A549 (cell line): ENCODE measurements at regions not wholly inside any gene's neighbourhood (a gene's known extent, or its start where the extent isn't known, plus 50 kb on each side); places are given as distances from the start of the nearest gene placed in this dataset.

ENCODE experiments used
- ATAC-seq, 2 experiments: fragments of 200-7000 bp in 1 of 2; fragments of >200 bp in 1 of 2; cut with Nextera tagmentation in 1 of 2; cut with Tn5 transposase in 1 of 2; 3 replicates each; pipeline versions ENCODE4 v1.8.0 to v1.9.1; 2018 to 2020; ENCODE audit warnings: mild to moderate bottlenecking in 1 of 2, moderate library complexity in 1 of 2
- CTCF ChIA-PET: fragments of 300-600 bp; sonication (Branson Sonifier 250); formaldehyde crosslinking; extraction: SDS; loops from one replicate; lab custom pipeline; 2021; ENCODE audit warnings: antibody characterized with exemption, inconsistent platforms; lab: Yijun Ruan, JAX
- POLR2A ChIA-PET: fragments of 350-600 bp; formaldehyde crosslinking; extraction: SDS; loops from one replicate; lab custom pipeline; 2021; ENCODE audit warnings: antibody characterized with exemption, inconsistent platforms; lab: Yijun Ruan, JAX
- DNase-seq, 2 experiments: peaks; one replicate each; pipeline versions ENCODE4 v3.0.0 to v3.0.0-alpha.2; 2011 to 2016; ENCODE audit warnings: low read depth in 1 of 2, low spot score in 1 of 2
- FAIRE-seq: peaks from 2 replicates; lab custom pipeline; 2011; peaks lifted over from hg19 to GRCh38; lab: Jason Lieb, UNC
- H3K27ac ChIP-seq, 2 experiments: fragments of >200 bp; sonication (Bioruptor Twin); formaldehyde crosslinking; 3 replicates each; pipeline ENCODE4 v1.5.1; 2016 to 2017
- H3K4me1 ChIP-seq: fragments of >200 bp; sonication (Bioruptor Twin); formaldehyde crosslinking; 3 replicates; pipeline ENCODE4 v1.6.1; 2016
- H3K4me2 ChIP-seq: fragments of >200 bp; sonication (Bioruptor Twin); formaldehyde crosslinking; 3 replicates; pipeline ENCODE4 v1.6.1; 2016
- H3K4me3 ChIP-seq: fragments of >200 bp; sonication (Bioruptor Twin); formaldehyde crosslinking; 3 replicates; pipeline ENCODE4 v1.5.1; 2016
- H3K9me3 ChIP-seq: fragments of >200 bp; sonication (Bioruptor Twin); formaldehyde crosslinking; 3 replicates; pipeline ENCODE4 v1.6.1; 2016
- BCL3 ChIP-seq: fragments of >200 bp; sonication (Bioruptor Twin); formaldehyde crosslinking; IDR thresholded peaks from 3 replicates; pipeline ENCODE4 v1.6.1; 2016
- BHLHE40 ChIP-seq: IDR thresholded peaks from 2 replicates; pipeline ENCODE4 v1.6.1; 2012; ENCODE audit warnings: low read depth, low read length, inconsistent platforms
- CHD2 ChIP-seq: fragments of 150-350 bp; IDR thresholded peaks from 2 replicates; pipeline ENCODE4 v1.6.1; 2014; ENCODE audit warnings: low read length; ENCODE audit not compliant: partially characterized antibody
- EHMT2 ChIP-seq: fragments of 200-600 bp; sonication (generic); IDR thresholded peaks from 2 replicates; pipeline ENCODE4 v1.6.1; 2016; ENCODE audit warnings: antibody characterized with exemption, low read depth, mild to moderate bottlenecking, moderate library complexity
- EP300 ChIP-seq, 2 experiments: fragments of >200 bp; sonication (Bioruptor Twin); formaldehyde crosslinking; IDR thresholded peaks; 2 replicates in 1 of 2; 3 replicates in 1 of 2; pipeline ENCODE4 v1.6.1; 2016 to 2017
- ESRRA ChIP-seq: fragments of 150-350 bp; IDR thresholded peaks from 2 replicates; pipeline ENCODE4 v1.6.1; 2014; ENCODE audit warnings: mild to moderate bottlenecking, low read length, borderline replicate concordance
- FOXS1 ChIP-seq: fragments of 250-450 bp; sonication (Bioruptor Pico); IDR thresholded peaks from 2 replicates; pipeline ENCODE4 v1.5.0; 2020; ENCODE audit warnings: mild to moderate bottlenecking, moderate library complexity
- GATA3 ChIP-seq: IDR thresholded peaks from 2 replicates; pipeline ENCODE4 v1.6.1; 2012; ENCODE audit warnings: borderline replicate concordance
- HOXB13 ChIP-seq: fragments of 250-450 bp; sonication (Bioruptor Pico); IDR thresholded peaks from 2 replicates; pipeline ENCODE4 v1.5.0; 2020; ENCODE audit warnings: low read depth, mild to moderate bottlenecking, moderate library complexity
- JUNB ChIP-seq: fragments of >200 bp; sonication (Bioruptor Twin); formaldehyde crosslinking; IDR thresholded peaks from 2 replicates; pipeline ENCODE4 v1.6.1; 2016
- MAFK ChIP-seq: fragments of 450-650 bp; IDR thresholded peaks from 2 replicates; pipeline ENCODE4 v1.6.1; 2014; ENCODE audit not compliant: partially characterized antibody
- NFE2L2 ChIP-seq: fragments of 150-350 bp; conservative IDR thresholded peaks from 2 replicates; pipeline ENCODE4 v1.6.1; 2014; ENCODE audit warnings: low read length
- PHF8 ChIP-seq: fragments of 200-600 bp; sonication (generic); IDR thresholded peaks from 2 replicates; pipeline ENCODE4 v1.6.1; 2016; ENCODE audit warnings: low read depth, mild to moderate bottlenecking, antibody characterized with exemption, moderate library complexity, borderline replicate concordance
- POLR2A ChIP-seq: IDR thresholded peaks from 2 replicates; pipeline ENCODE4 v1.6.1; 2012; ENCODE audit warnings: mild to moderate bottlenecking, low read length
- POLR2AphosphoS2 ChIP-seq: conservative IDR thresholded peaks from 2 replicates; pipeline ENCODE4 v1.6.1; 2012; ENCODE audit warnings: low read length, improper control_type of control experiment, inconsistent platforms
- RCOR1 ChIP-seq: fragments of 150-350 bp; IDR thresholded peaks from 2 replicates; pipeline ENCODE4 v1.6.1; 2014; ENCODE audit warnings: antibody characterized with exemption, low read length, low read depth
- RNF2 ChIP-seq: fragments of 200-600 bp; sonication (generic); IDR thresholded peaks from 2 replicates; pipeline ENCODE4 v1.6.1; 2016; ENCODE audit warnings: low read depth, mild to moderate bottlenecking, antibody characterized with exemption, moderate library complexity, borderline replicate concordance
- SREBF2 ChIP-seq: fragments of 450-650 bp; IDR thresholded peaks from 2 replicates; pipeline ENCODE4 v1.6.1; 2014; ENCODE audit warnings: mild to moderate bottlenecking, moderate library complexity
- ZFP36 ChIP-seq: fragments of 450-650 bp; IDR thresholded peaks from 2 replicates; pipeline ENCODE4 v1.6.1; 2014; ENCODE audit warnings: borderline replicate concordance; ENCODE audit not compliant: partially characterized antibody
- WGBS: methylation state at CpG from one replicate; pipeline ENCODE4 v1.1.6; 2017; ENCODE audit errors: missing lambda C conversion rate; 5-methylcytosine and 5-hydroxymethylcytosine counted together
- TF ChIP-seq, protein P1 (sequence below): IDR thresholded peaks from 2 replicates; pipeline ENCODE4 v1.6.1; 2012
- TF ChIP-seq, protein P2 (sequence below): fragments of 250-450 bp; sonication (Bioruptor Pico); IDR thresholded peaks from 2 replicates; pipeline ENCODE4 v1.5.0; 2020; ENCODE audit warnings: low read depth, mild to moderate bottlenecking, moderate library complexity
- TF ChIP-seq, protein P3 (sequence below): fragments of 450-650 bp; IDR thresholded peaks from 2 replicates; pipeline ENCODE4 v1.6.1; 2014; ENCODE audit warnings: antibody characterized with exemption
- TF ChIP-seq, protein P4 (sequence below): fragments of >200 bp; sonication (Bioruptor Twin); formaldehyde crosslinking; IDR thresholded peaks from 3 replicates; pipeline ENCODE4 v1.5.1; 2016

DNA sequence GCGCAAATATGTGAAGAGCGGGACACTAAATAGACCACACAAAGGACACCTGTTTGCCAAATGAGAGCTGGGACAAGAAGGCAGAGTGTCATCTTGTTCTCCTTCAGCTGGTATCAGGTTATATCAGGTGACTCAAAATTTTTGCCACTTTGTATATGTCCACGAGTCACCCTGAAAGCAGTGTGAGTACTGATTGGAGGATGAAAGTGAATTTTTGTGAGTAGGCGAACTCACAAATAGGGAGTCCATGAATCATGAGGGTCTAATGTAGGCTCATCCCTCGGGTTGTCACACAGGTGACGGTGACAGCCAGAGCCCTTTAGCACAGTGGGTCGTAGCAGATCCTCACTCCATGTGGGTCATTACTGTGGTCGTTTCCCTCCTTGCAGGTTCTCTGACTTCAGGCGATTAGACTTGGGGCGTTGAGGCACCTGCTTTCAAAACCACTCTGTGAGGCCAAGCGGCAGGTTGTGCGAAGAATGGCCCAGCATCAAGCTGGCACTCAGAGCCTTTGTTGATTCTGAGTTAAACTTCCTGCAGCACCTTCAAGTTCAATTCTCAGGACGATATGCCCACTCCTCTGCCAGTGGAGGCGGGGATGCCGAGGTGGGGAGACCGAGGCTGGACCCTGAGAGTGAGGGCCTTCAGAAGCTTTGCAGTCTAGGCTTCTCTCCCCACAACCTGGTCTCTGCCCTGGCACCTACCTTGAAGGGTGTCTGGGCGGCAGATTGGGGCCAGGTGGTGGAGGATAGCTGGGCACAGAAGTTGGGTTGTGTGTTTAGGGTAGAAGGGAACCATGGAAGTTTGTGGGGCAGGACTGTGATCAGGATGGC, 173.8 kb downstream of the SMAD6 start:
- Histone ChIP-seq H3K4me1 (peaks cover 14% of the 10 kb centered on the region), H3K27ac (peak overlapping the region in 1 of 2 experiments; percentile 10; a peak in 2 of 6 replicates)
- CTCF ChIA-PET, result interaction anchor here (1.4 to 6.3 kb wide), 3 partner anchors 8 to 22 kb away, joined by 3 to 42 read pairs (median 10); no protein-coding TSS in a partner anchor

GRCh38 chr15:66876421-66876730, 174.3 kb downstream of the SMAD6 start:
- 78% methylated on average over 5 of the region's 5 CpGs for WGBS
- no peak for FAIRE-seq
- no peak overlapping the region for H3K4me2 ChIP-seq
- peak overlapping the region in 1 of 2 experiments; percentile 10; a peak in 2 of 6 replicates for H3K27ac ChIP-seq
- H3K4me1 ChIP-seq, result peaks cover 17% of the 10 kb centered on the region
- peak in 1 of 2 experiments; percentile 70; a peak in 3 of 6 replicates for ATAC-seq
- no peak overlapping the region for H3K4me3 ChIP-seq
- CTCF ChIA-PET, result interaction anchor here (1.4 to 6.3 kb wide), 2 partner anchors 8 to 12 kb away, joined by 3 to 42 read pairs; no protein-coding TSS in a partner anchor
- H3K9me3 ChIP-seq, result peaks cover 3% of the 10 kb centered on the region
- POLR2A ChIA-PET, result no interaction called here
- DNase-seq, result no peak
- TF ChIP-seq RCOR1 (no peak), GATA3 (no peak), CHD2 (no peak), PHF8 (no peak), NFE2L2 (no peak), EP300 (IDR thresholded peaks at IDR 0.05) (no peak), POLR2AphosphoS2 (no peak), BHLHE40 (no peak), HOXB13 (CRISPR knock-in tag) (no peak), JUNB (no peak), ZFP36 (no peak), FOXS1 (CRISPR knock-in tag) (no peak), ESRRA (no peak), BCL3 (no peak), RNF2 (no peak), SREBF2 (no peak), MAFK (no peak)
- TF ChIP-seq, protein P1, sequence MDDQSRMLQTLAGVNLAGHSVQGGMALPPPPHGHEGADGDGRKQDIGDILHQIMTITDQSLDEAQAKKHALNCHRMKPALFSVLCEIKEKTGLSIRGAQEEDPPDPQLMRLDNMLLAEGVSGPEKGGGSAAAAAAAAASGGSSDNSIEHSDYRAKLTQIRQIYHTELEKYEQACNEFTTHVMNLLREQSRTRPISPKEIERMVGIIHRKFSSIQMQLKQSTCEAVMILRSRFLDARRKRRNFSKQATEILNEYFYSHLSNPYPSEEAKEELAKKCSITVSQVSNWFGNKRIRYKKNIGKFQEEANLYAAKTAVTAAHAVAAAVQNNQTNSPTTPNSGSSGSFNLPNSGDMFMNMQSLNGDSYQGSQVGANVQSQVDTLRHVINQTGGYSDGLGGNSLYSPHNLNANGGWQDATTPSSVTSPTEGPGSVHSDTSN, result no peak
- TF ChIP-seq, protein P2, sequence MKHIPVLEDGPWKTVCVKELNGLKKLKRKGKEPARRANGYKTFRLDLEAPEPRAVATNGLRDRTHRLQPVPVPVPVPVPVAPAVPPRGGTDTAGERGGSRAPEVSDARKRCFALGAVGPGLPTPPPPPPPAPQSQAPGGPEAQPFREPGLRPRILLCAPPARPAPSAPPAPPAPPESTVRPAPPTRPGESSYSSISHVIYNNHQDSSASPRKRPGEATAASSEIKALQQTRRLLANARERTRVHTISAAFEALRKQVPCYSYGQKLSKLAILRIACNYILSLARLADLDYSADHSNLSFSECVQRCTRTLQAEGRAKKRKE (CRISPR knock-in tag), result no peak

More for the DNA sequence above, 173.8 kb downstream of the SMAD6 start:
- H3K9me3 ChIP-seq, result peaks cover 9% of the 10 kb centered on the region
- WGBS, result 85% methylated on average over 17 of the region's 17 CpGs
- no peak overlapping the region for H3K4me3 ChIP-seq
- TF ChIP-seq PHF8, result no peak
- TF ChIP-seq, protein P3, sequence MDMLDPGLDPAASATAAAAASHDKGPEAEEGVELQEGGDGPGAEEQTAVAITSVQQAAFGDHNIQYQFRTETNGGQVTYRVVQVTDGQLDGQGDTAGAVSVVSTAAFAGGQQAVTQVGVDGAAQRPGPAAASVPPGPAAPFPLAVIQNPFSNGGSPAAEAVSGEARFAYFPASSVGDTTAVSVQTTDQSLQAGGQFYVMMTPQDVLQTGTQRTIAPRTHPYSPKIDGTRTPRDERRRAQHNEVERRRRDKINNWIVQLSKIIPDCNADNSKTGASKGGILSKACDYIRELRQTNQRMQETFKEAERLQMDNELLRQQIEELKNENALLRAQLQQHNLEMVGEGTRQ, result no peak
- TF ChIP-seq, protein P1, result no peak
- no peak for TF ChIP-seq POLR2A
- TF ChIP-seq, protein P4, sequence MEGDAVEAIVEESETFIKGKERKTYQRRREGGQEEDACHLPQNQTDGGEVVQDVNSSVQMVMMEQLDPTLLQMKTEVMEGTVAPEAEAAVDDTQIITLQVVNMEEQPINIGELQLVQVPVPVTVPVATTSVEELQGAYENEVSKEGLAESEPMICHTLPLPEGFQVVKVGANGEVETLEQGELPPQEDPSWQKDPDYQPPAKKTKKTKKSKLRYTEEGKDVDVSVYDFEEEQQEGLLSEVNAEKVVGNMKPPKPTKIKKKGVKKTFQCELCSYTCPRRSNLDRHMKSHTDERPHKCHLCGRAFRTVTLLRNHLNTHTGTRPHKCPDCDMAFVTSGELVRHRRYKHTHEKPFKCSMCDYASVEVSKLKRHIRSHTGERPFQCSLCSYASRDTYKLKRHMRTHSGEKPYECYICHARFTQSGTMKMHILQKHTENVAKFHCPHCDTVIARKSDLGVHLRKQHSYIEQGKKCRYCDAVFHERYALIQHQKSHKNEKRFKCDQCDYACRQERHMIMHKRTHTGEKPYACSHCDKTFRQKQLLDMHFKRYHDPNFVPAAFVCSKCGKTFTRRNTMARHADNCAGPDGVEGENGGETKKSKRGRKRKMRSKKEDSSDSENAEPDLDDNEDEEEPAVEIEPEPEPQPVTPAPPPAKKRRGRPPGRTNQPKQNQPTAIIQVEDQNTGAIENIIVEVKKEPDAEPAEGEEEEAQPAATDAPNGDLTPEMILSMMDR, result no peak
- TF ChIP-seq EHMT2, result no peak
- DNase-seq (no peak), FAIRE-seq (no peak), ATAC-seq (no peak)
- POLR2A ChIA-PET, result no interaction called here
- H3K4me2 ChIP-seq, result no peak overlapping the region
